Muscle of leg (tissue), 3 donors: ENCODE measurements at regions not wholly inside any gene's neighbourhood (a gene's known extent, or its start where the extent isn't known, plus 50 kb on each side); places are given as distances from the start of the nearest gene placed in this dataset.

ENCODE experiments used
- DNase-seq: peaks from one replicate; pipeline ENCODE4 v3.0.0; 2013
- H3K27ac ChIP-seq: one replicate; pipeline ENCODE4 v1.5.1; 2013; ENCODE audit warnings: mild to moderate bottlenecking, low read length, control low read depth
- H3K27me3 ChIP-seq: one replicate; pipeline ENCODE4 v1.6.1; 2013; ENCODE audit warnings: low read length; ENCODE audit not compliant: control insufficient read depth, insufficient read depth
- H3K36me3 ChIP-seq: one replicate; pipeline ENCODE4 v1.6.1; 2013; ENCODE audit warnings: low read length; ENCODE audit not compliant: control insufficient read depth, insufficient read depth
- H3K4me1 ChIP-seq: one replicate; pipeline ENCODE4 v1.6.1; 2013; ENCODE audit warnings: low read length; ENCODE audit not compliant: control insufficient read depth, insufficient read depth
- H3K4me3 ChIP-seq: one replicate; pipeline ENCODE4 v1.5.1; 2013; ENCODE audit warnings: low read length, control low read depth
- H3K9me3 ChIP-seq: replicated peaks from 2 replicates; pipeline ENCODE4 v1.6.1; 2013; ENCODE audit warnings: low read depth, low read length; ENCODE audit not compliant: control insufficient read depth
- WGBS: methylation state at CpG from one replicate; pipeline ENCODE4 v1.1.5; 2013; ENCODE audit warnings: missing lambda C conversion rate; ENCODE audit not compliant: insufficient coverage; 5-methylcytosine and 5-hydroxymethylcytosine counted together

- no peak overlapping the region for H3K4me3 ChIP-seq
- H3K36me3 ChIP-seq = no peaks in the 10 kb centered on the region
- H3K4me1 ChIP-seq = no peaks in the 10 kb centered on the region
- WGBS = no CpG with 5 or more reads among the region's 2 CpGs
- H3K9me3 ChIP-seq = peaks cover 3% of the 10 kb centered on the region
- H3K27me3 ChIP-seq = no peaks in the 10 kb centered on the region
- H3K27ac ChIP-seq = peak overlapping the region; percentile 79
- DNase-seq = peak; percentile 96
These were observed 328.2 kb upstream of the COL3A1 start for GRCh38 chr2:188645986-188646385.

DNA sequence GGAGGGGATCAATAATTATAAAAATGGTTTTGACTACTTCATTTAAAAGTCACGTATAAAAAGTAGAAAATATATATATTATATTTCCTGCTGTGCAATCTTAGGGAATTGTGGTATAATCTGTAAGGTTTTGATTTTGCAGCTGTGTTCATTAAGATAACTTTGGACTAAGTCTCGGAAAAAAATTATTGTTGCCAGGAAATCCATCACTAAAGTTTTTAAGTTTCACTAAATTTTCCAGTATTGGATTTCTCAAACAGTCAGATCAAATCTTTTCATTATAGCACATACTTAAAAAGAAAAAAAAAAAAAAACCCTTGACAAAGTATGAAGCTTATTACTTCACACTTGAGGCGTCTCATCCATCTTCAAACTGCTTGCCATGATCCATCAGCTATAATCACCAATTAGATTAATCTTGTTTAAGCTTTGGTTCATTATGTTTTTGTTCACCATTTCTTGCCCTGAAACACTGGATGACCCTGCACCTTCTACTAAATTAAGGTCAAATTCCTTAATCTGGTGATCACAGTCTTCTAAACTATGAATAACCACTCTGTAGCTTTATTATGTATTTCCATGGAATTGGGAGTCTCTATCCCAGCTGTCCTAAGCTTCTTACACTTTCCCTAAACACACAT is 326.6 kb upstream of the COL3A1 start:
- Histone ChIP-seq H3K9me3 (peaks cover 3% of the 10 kb centered on the region), H3K4me1 (no peaks in the 10 kb centered on the region), H3K27ac (peak overlapping the region; percentile 76), H3K36me3 (no peaks in the 10 kb centered on the region), H3K27me3 (no peaks in the 10 kb centered on the region), H3K4me3 (no peak overlapping the region)
- peak; percentile 94 for DNase-seq
- WGBS = no CpG with 5 or more reads among the region's 3 CpGs

DNA sequence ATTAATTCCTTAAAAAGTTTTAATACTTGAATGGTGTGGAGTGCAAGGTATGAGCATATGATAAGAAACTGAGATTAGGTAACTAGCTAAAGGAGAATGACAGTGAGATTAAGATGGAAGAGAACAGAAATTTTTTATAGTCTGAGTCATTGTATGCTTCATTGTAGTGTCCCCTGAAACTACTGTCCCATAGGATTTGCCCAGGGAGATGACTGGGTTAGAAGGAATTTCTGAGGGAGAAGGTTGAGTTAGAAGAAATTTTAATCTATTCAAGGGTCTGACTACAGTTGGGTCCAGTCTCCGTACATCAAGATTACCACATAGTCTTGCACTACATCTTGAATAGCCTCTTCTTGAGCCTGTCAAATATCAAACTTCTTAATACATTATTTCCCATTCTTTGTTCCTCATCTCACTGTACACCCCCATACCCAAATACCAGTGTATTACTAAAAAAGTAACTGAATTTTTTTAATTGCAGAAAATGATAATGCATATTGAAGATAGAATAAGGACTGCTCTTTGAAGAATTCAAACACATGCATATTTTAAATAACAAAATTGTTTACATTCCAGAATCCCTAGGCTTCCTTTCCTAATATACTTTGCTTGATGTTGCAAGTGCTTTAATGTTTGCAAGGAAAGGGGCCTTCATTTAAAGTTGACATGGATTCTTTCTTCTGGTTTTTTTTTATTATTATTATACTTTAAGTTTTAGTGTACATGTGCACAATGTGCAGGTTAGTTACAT is 314.3 kb upstream of the COL3A1 start:
- H3K4me3 ChIP-seq = no peak overlapping the region
- no CpG with 5 or more reads among the region's 1 CpG for whole genome bisulfite sequencing
- H3K4me1 ChIP-seq = no peaks in the 10 kb centered on the region
- no peaks in the 10 kb centered on the region for H3K9me3 ChIP-seq
- no peak for DNase-seq
- H3K27ac ChIP-seq = peak overlapping the region; percentile 4
- H3K27me3 ChIP-seq = no peaks in the 10 kb centered on the region
- H3K36me3 ChIP-seq = no peaks in the 10 kb centered on the region

DNA sequence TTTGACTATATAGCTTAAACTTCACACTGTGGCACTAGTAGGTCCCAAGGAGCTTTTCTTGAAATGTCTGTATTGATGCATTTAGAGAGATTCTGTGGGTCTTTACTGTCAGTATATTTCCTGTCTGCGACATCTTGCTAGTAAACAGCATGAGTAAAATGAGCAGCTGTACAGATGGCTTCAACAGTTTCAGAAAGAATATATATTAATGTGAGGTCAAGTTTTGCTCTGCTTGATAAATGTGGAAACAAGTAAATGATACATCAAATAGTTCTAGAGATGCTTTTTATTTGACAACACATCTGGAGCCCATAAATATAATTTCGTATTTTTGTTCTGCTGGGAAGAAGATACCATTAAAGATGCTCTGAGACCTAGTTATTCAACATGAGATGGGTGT is 310.9 kb upstream of the COL3A1 start:
- peak overlapping the region; percentile 71 for H3K27ac ChIP-seq
- H3K27me3 ChIP-seq = no peaks in the 10 kb centered on the region
- no peaks in the 10 kb centered on the region for H3K36me3 ChIP-seq
- DNase-seq = peak; percentile 69
- no peaks in the 10 kb centered on the region for H3K9me3 ChIP-seq
- no CpG with 5 or more reads among the region's 2 CpGs for WGBS
- no peaks in the 10 kb centered on the region for H3K4me1 ChIP-seq
- H3K4me3 ChIP-seq = no peak overlapping the region

- 40% methylated on average over 1 of the region's 2 CpGs for WGBS
- no peak overlapping the region for H3K4me3 ChIP-seq
- DNase-seq = peak; percentile 91
- H3K27me3 ChIP-seq = no peaks in the 10 kb centered on the region
- peak overlapping the region; percentile 78 for H3K27ac ChIP-seq
- H3K4me1 ChIP-seq = no peaks in the 10 kb centered on the region
- no peaks in the 10 kb centered on the region for H3K36me3 ChIP-seq
- no peaks in the 10 kb centered on the region for H3K9me3 ChIP-seq
These were observed 309.8 kb upstream of the COL3A1 start for GRCh38 chr2:188664416-188664815.

- DNase-seq = peak; percentile 78
- Histone ChIP-seq H3K9me3 (no peaks in the 10 kb centered on the region), H3K27me3 (no peaks in the 10 kb centered on the region), H3K27ac (peak overlapping the region; percentile 78), H3K36me3 (no peaks in the 10 kb centered on the region), H3K4me3 (no peak overlapping the region), H3K4me1 (no peaks in the 10 kb centered on the region)
- no CpG with 5 or more reads among the region's 3 CpGs for WGBS
These were observed 309.1 kb upstream of the COL3A1 start for GRCh38 chr2:188664951-188665595.

DNA sequence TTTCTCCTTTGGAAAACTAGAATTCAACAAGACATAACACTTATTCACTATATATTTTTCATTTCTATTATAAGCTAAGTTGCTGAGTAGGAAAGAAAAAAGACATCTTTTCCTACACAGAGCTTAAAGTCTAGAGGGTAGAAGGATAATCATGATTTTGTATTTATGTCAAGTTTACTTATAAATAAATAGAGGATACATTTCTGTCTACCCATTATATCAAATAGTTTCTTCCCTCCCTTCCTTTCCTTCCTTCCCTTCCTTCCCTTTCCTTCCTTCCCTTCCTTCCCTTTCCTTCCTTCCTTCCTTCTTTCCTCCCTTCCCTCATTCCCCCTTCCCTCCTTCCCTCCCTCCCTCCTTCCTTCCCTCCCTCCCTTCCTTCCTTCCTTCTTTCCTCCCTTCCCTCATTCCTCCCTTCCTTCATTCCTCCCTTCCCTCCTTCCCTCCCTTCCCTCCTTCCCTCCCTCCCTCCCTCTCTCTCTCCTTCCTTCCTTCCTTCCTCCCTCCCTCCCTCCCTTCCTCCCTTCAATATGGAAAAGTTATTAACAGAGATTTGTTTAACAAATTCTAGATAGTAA is 308.4 kb upstream of the COL3A1 start:
- Histone ChIP-seq H3K9me3 (no peaks in the 10 kb centered on the region), H3K27me3 (no peaks in the 10 kb centered on the region), H3K4me1 (no peaks in the 10 kb centered on the region), H3K36me3 (no peaks in the 10 kb centered on the region), H3K4me3 (no peak overlapping the region), H3K27ac (peak overlapping the region; percentile 68)
- DNase-seq = no peak

GRCh38 chr2:188666503-188666902 is 307.7 kb upstream of the COL3A1 start:
- Histone ChIP-seq H3K27me3 (no peaks in the 10 kb centered on the region), H3K9me3 (no peaks in the 10 kb centered on the region), H3K36me3 (no peaks in the 10 kb centered on the region), H3K27ac (no peak overlapping the region), H3K4me1 (no peaks in the 10 kb centered on the region), H3K4me3 (no peak overlapping the region)
- no peak for DNase-seq

DNA sequence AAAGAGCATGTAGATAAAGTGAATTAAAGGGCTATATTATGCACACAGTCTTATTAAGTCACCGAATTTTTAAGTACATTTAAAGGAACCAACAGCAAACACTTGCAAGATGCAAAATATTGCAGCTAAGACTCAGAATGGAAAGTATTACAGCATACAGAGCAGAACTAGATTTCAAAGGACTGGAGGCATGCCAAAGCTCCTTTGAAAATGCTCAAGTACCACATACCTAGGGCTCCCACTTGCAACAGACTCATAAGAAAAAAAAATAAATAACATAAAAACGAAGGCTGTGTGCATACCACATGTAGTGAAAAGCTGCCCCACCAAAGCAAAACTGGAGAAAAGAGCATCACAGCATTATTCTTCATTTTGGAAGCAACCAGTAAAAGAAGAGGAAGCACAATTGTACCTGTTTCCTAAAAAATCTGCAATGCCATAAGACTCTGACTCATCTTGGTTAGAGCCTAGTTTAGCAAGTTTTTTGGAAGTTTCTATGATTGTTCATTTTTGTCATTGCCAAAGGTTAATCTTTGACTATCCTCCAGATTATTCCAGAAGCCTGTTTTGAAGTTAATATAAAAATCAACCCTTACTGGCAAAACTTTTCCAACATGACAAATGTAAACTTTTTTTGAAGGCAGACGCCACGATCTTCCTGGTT is 306.0 kb upstream of the COL3A1 start:
- Histone ChIP-seq H3K27me3 (no peaks in the 10 kb centered on the region), H3K4me1 (no peaks in the 10 kb centered on the region), H3K36me3 (no peaks in the 10 kb centered on the region), H3K27ac (no peak overlapping the region), H3K4me3 (no peak overlapping the region), H3K9me3 (no peaks in the 10 kb centered on the region)
- peak; percentile 90 for DNase-seq
- no CpG with 5 or more reads among the region's 4 CpGs for WGBS

DNA sequence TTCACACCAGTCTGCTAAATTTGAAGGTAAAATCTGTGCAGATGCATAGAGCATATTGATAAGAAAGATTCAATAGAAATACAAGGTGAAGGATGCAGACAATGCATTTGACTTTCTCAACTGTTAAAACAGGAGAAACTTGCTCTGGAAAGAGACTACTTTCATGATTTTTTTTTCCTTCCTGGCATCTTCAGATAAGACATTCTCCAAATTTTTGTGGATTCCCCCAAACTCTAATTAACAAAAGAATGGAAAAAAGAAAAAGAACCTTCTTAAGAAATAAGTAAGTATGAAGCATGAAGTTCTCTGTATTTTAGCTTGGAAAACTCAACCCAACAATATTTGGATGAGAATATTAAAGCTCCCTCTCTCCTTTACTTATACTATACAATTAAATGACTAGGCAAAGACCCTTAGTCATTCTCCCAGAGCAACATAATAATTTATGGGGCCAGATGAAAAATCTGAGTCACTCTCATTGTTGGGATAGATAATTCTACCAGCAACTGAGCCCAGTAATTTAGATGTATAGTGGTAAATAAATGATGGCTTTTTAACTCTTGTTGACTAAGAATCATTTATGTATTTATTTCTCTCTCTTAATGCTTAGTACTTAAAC is 298.7 kb upstream of the COL3A1 start:
- Histone ChIP-seq H3K27ac (no peak overlapping the region), H3K36me3 (no peaks in the 10 kb centered on the region), H3K4me1 (no peaks in the 10 kb centered on the region), H3K27me3 (no peaks in the 10 kb centered on the region), H3K9me3 (no peaks in the 10 kb centered on the region), H3K4me3 (no peak overlapping the region)
- no peak for DNase-seq
